ENCODE measurements at regions not wholly inside any gene's neighbourhood (a gene's known extent, or its start where the extent isn't known, plus 50 kb on each side); places are given as distances from the start of the nearest gene placed in this dataset.

DNA sequence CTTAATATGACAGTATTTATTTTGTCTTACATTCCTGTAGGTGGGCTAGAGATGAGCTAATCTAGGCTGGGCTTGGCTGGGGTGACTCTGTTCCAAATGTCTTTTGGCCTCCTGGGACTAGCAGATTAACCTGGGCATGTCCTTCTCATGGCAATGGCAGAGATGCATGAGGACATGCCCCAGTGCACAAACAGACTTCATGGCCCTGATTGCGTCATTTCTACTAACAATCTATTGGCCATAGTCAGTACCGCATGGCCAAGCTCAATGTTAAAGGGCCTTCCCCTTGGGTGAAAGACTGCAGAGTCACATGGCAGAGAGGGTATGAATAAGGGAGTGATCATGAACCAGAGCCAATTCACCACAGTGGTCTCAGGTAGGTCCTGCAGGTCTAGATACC lies 313.4 kb downstream of the MSX2 start:
- FAIRE-seq (no peak), DNase-seq (ENCODE audit: insufficient read length, low spot score) (no peak)

DNA sequence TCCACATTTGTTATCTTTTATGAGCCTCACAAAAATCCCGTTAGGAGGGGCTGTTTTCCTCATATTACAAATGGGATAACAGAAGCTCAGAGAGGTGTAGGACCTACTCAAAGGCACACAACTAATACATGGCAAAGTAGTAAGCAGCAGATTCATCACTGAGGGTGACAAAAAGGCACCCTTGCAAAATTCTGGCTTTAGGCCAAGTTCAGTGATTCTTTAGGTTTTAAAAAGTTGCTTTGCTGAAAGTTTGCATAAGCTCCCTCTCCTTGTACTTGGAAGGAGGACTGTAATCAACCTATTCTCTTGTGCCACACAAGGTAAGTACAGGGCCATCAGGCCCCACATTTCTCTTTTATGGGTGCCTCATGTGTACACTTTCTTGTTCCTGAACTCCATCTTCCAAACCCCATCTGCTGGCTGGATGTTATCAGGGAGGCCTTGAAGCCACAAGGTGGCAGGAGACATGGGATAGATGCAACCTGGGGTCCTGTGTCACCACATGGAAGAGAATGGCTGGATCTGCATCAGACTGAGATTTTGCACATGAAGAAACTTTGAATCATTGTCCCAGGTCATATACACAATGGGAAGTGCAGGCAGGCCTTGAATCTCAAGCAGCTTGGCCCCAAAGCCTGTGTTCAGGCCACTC lies 311.6 kb downstream of the MSX2 start:
- TF ChIP-seq, protein P1, sequence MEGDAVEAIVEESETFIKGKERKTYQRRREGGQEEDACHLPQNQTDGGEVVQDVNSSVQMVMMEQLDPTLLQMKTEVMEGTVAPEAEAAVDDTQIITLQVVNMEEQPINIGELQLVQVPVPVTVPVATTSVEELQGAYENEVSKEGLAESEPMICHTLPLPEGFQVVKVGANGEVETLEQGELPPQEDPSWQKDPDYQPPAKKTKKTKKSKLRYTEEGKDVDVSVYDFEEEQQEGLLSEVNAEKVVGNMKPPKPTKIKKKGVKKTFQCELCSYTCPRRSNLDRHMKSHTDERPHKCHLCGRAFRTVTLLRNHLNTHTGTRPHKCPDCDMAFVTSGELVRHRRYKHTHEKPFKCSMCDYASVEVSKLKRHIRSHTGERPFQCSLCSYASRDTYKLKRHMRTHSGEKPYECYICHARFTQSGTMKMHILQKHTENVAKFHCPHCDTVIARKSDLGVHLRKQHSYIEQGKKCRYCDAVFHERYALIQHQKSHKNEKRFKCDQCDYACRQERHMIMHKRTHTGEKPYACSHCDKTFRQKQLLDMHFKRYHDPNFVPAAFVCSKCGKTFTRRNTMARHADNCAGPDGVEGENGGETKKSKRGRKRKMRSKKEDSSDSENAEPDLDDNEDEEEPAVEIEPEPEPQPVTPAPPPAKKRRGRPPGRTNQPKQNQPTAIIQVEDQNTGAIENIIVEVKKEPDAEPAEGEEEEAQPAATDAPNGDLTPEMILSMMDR (IDR thresholded peaks at IDR 0.05; ENCODE audit: insufficient read depth, missing control alignments), result no peak
- DNase-seq (ENCODE audit: insufficient read length, low spot score) (no peak), FAIRE-seq (no peak)

More for the DNA sequence above, 313.4 kb downstream of the MSX2 start:
- TF ChIP-seq, protein P1 (IDR thresholded peaks at IDR 0.05; ENCODE audit: insufficient read depth, missing control alignments), result no peak

DNA sequence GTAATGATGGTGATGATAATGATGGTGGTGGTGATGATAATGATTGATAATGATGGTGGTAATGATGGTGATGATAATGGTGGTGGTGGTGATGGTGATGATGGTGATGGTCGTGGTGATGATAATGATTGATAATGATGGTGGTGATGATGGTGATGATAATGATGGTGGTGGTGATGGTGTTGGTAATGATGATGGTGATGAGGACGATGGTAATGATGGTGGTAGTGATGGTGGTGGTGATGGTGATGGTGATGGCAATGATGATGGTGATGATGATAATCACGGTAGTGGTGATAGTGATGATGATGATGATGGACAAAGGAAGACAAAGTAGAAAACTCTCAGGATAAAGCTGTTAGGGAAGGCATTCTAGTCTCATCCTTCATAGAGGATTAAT lies 310.5 kb downstream of the MSX2 start:
- TF ChIP-seq, protein P1 (IDR thresholded peaks at IDR 0.05; ENCODE audit: insufficient read depth, missing control alignments), result no peak
- no peak for FAIRE-seq
- DNase-seq (ENCODE audit: insufficient read length, low spot score), result no peak

DNA sequence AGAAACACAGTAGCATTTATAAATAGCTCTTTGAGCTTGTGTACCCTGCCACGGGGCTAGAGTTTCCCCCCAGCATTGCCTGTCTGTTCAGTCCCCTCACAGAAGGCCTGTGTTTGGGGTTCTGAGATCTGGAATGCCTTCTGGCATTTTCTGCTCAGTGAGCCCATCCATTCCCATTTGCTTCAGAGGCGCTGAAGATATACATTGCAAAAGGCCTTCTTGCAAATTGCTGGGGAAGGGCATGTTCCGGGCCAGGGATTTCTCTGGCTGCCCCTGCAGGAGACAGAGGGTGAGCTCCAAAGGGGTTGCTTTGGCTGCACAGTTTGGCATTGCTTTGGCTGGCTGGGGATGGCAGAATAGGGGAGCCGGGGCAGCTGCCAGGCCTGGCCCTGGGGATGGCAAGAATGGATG lies 308.4 kb downstream of the MSX2 start:
- DNase-seq (ENCODE audit: insufficient read length, low spot score), result no peak
- TF ChIP-seq, protein P1 (IDR thresholded peaks at IDR 0.05; ENCODE audit: insufficient read depth, missing control alignments), result no peak
- no peak for FAIRE-seq

DNA sequence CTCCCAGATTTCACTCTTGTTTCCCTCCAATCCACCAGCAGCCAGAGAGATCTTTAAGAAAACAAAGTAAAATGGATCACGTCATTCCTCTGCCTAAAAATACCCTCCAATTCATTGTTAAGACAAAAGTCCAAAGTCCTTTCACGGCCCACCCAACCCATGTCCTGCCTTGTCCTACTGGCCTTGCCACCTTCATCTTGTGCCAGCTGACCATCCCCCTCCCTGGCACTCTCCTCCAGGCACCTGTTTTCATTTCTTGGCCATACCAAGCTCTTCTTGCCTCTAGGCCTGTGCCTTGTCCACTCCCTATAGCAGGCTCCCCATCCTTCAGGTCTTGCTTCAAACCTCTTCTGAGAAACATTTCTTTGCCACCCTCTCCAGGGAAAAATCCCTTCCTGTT lies 307.6 kb downstream of the MSX2 start:
- TF ChIP-seq, protein P1 (IDR thresholded peaks at IDR 0.05; ENCODE audit: insufficient read depth, missing control alignments), result no peak
- no peak for FAIRE-seq
- no peak for DNase-seq (ENCODE audit: insufficient read length, low spot score)

DNA sequence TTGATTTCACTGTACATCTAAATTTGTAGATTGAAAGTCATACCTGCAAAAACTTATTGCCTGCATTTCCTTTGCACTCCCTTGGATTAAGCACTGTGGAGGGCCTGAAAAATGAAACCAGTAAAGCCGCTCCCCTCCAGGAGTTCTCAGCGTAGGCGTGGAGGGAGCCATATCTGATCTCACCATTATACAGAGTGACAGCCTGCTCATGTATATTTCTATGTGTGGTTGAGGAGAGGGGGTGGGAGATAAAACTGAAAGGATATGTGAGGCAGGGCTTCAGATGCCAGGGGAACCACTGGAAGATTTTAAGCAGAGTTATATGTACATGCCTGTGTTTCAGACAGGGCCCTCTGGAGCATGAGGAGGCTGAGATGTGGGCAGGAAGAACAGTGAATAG lies 303.0 kb downstream of the MSX2 start:
- TF ChIP-seq, protein P1 (IDR thresholded peaks at IDR 0.05; ENCODE audit: insufficient read depth, missing control alignments), result no peak
- FAIRE-seq (no peak), DNase-seq (ENCODE audit: insufficient read length, low spot score) (no peak)

DNA sequence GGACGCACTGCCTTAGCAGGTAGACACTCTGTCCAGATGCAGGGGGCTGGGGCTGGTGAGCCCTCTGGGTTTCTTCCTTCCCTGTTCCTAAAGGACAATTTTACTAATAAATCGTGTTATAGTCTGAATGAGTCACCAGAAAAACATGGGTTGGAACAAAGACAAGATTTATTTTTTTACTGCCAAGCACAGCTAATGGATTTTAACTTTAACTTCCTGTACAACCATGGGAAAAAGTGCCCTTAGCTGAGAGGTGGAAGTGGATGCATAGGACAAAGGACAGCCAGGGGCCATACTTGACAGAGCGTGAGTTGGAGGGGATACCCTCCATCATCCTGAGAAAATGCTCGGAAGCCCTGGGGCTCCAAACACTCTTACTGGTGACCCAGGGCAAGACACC lies 300.7 kb downstream of the MSX2 start:
- DNase-seq (ENCODE audit: insufficient read length, low spot score), result no peak
- no peak for FAIRE-seq
- TF ChIP-seq, protein P1 (IDR thresholded peaks at IDR 0.05; ENCODE audit: insufficient read depth, missing control alignments), result no peak
